DOHH2 (cell line): ENCODE measurements at regions not wholly inside any gene's neighbourhood (a gene's known extent, or its start where the extent isn't known, plus 50 kb on each side); places are given as distances from the start of the nearest gene placed in this dataset.
"Not testable (repeated sequence)": the region's sequence is repeated elsewhere in the genome, so short reads cannot be mapped to it uniquely, and the experiment has no call there.

ENCODE experiments used
- H3F3A ChIP-seq: fragments of 200-600 bp; sonication (generic), shearing (Covaris generic); 2 replicates; pipeline ENCODE4 v1.6.0; 2016; ENCODE audit warnings: antibody characterized with exemption, mild to moderate bottlenecking; ENCODE audit not compliant: control insufficient read depth, insufficient read depth
- H3K27ac ChIP-seq: fragments of 200-600 bp; sonication (generic); 2 replicates; pipeline ENCODE4 v1.5.1; 2014; ENCODE audit warnings: low read depth, mild to moderate bottlenecking, low read length, moderate library complexity
- H3K27me3 ChIP-seq: fragments of 200-600 bp; sonication (generic); 2 replicates; pipeline ENCODE4 v1.6.1; 2014; ENCODE audit warnings: mild to moderate bottlenecking, low read length, mixed read lengths; ENCODE audit not compliant: control insufficient read depth
- H3K36me3 ChIP-seq: fragments of 200-600 bp; sonication (generic); 2 replicates; pipeline ENCODE4 v1.6.1; 2014; ENCODE audit warnings: mild to moderate bottlenecking, low read length, moderate library complexity, mixed read lengths; ENCODE audit not compliant: control insufficient read depth
- H3K4me1 ChIP-seq: fragments of 200-600 bp; sonication (generic); 2 replicates; pipeline ENCODE4 v1.6.1; 2014; ENCODE audit warnings: mild to moderate bottlenecking, low read length, mixed read lengths; ENCODE audit not compliant: control insufficient read depth
- H3K4me2 ChIP-seq: fragments of 200-600 bp; sonication (generic); 2 replicates; pipeline ENCODE4 v1.6.0; 2014; ENCODE audit warnings: mild to moderate bottlenecking, low read length, moderate library complexity
- H3K4me3 ChIP-seq: fragments of 200-600 bp; sonication (generic); 2 replicates; pipeline ENCODE4 v1.5.1; 2014; ENCODE audit warnings: mild to moderate bottlenecking, low read length, mixed read lengths
- H3K79me2 ChIP-seq: fragments of 200-600 bp; sonication (generic); 2 replicates; pipeline ENCODE4 v1.6.1; 2014; ENCODE audit warnings: mild to moderate bottlenecking, low read length, mixed read lengths; ENCODE audit not compliant: control insufficient read depth
- H3K9me2 ChIP-seq: fragments of 200-600 bp; sonication (generic); replicated peaks from 2 replicates; pipeline ENCODE4 v1.6.1; 2014; ENCODE audit warnings: mild to moderate bottlenecking, low read length, mixed read lengths; ENCODE audit not compliant: control insufficient read depth
- H3K9me3 ChIP-seq: fragments of 200-600 bp; sonication (generic); 2 replicates; pipeline ENCODE4 v1.6.1; 2014; ENCODE audit warnings: antibody characterized with exemption, low read length, mixed read lengths; ENCODE audit not compliant: control insufficient read depth, insufficient read depth
- H4K20me1 ChIP-seq: fragments of 200-600 bp; sonication (generic); 2 replicates; pipeline ENCODE4 v1.6.0; 2014; ENCODE audit warnings: low read depth, mild to moderate bottlenecking, antibody characterized with exemption, low read length, moderate library complexity; ENCODE audit not compliant: control insufficient read depth, insufficient read depth
- CTCF ChIP-seq: fragments of 200-600 bp; sonication (generic); IDR thresholded peaks from one replicate; pipeline ENCODE4 v1.5.1; 2014; ENCODE audit warnings: antibody characterized with exemption, mild to moderate bottlenecking, low read depth, low read length; ENCODE audit not compliant: poor library complexity, severe bottlenecking
- EZH2phosphoT487 ChIP-seq: fragments of 200-600 bp; sonication (generic); IDR thresholded peaks from 2 replicates; pipeline ENCODE4 v1.6.1; 2017; ENCODE audit warnings: borderline replicate concordance, mild to moderate bottlenecking, antibody characterized with exemption, low read length, moderate library complexity, mixed read lengths

- Histone ChIP-seq H3K9me3 (no peaks in the 10 kb centered on the region), H3K27me3 (peaks cover 33% of the 10 kb centered on the region), H3K9me2 (no peaks in the 10 kb centered on the region), H4K20me1 (no peaks in the 10 kb centered on the region), H3K4me1 (peaks cover 28% of the 10 kb centered on the region), H3K4me3 (no peak overlapping the region), H3K36me3 (no peaks in the 10 kb centered on the region), H3K27ac (no peak overlapping the region), H3K4me2 (peak overlapping the region; percentile 35; the same call in 1 of the 2 replicates), H3F3A (no peaks in the 10 kb centered on the region), H3K79me2 (no peaks in the 10 kb centered on the region)
- TF ChIP-seq EZH2phosphoT487, result no peak
- TF ChIP-seq CTCF, result no peak
These were observed 485.8 kb upstream of the PROK2 start for GRCh38 chr3:72270730-72271129.

GRCh38 chr3:72270072-72270681 lies 485.2 kb upstream of the PROK2 start:
- TF ChIP-seq EZH2phosphoT487, result no peak
- TF ChIP-seq CTCF, result no peak
- Histone ChIP-seq H3K9me3 (no peaks in the 10 kb centered on the region), H3K4me2 (peak overlapping the region; percentile 35), H3K27ac (no peak overlapping the region), H3K4me1 (peaks cover 33% of the 10 kb centered on the region), H3K36me3 (no peaks in the 10 kb centered on the region), H4K20me1 (no peaks in the 10 kb centered on the region), H3K27me3 (peaks cover 27% of the 10 kb centered on the region), H3F3A (no peaks in the 10 kb centered on the region), H3K79me2 (no peaks in the 10 kb centered on the region), H3K4me3 (no peak overlapping the region), H3K9me2 (no peaks in the 10 kb centered on the region)

GRCh38 chr3:72269475-72269874 lies 484.5 kb upstream of the PROK2 start:
- Histone ChIP-seq H3K36me3 (no peaks in the 10 kb centered on the region), H4K20me1 (no peaks in the 10 kb centered on the region), H3K4me3 (no peak overlapping the region), H3K27me3 (peaks cover 22% of the 10 kb centered on the region), H3K9me3 (no peaks in the 10 kb centered on the region), H3K9me2 (no peaks in the 10 kb centered on the region), H3F3A (no peaks in the 10 kb centered on the region), H3K4me2 (peak overlapping the region; percentile 35; the same call in 1 of the 2 replicates), H3K79me2 (no peaks in the 10 kb centered on the region), H3K4me1 (peaks cover 33% of the 10 kb centered on the region), H3K27ac (no peak overlapping the region)
- TF ChIP-seq EZH2phosphoT487, result no peak
- no peak for TF ChIP-seq CTCF

- H3K27me3 ChIP-seq, H3F3A ChIP-seq, H4K20me1 ChIP-seq, H3K9me2 ChIP-seq, H3K9me3 ChIP-seq, H3K4me3 ChIP-seq, H3K36me3 ChIP-seq, H3K27ac ChIP-seq, H3K79me2 ChIP-seq, H3K4me2 ChIP-seq: not testable (repeated sequence)
- peaks cover 32% of the 10 kb centered on the region for H3K4me1 ChIP-seq
These were observed 482.1 kb upstream of the PROK2 start for GRCh38 chr3:72266921-72267524.
